Nephron (organoid): ENCODE measurements at regions not wholly inside any gene's neighbourhood (a gene's known extent, or its start where the extent isn't known, plus 50 kb on each side); places are given as distances from the start of the nearest gene placed in this dataset.

Experiments used
- H3K27ac Mint-ChIP-seq, 3 experiments: 2 replicates each; pipeline ENCODE4 v1.8.0; 2020; ENCODE audit warnings: mixed read lengths in 3 of 3, mild to moderate bottlenecking in 2 of 3, moderate library complexity in 1 of 3
- H3K27me3 Mint-ChIP-seq: 2 replicates; pipeline ENCODE4 v1.8.0; 2021; ENCODE audit warnings: low read depth, mild to moderate bottlenecking, moderate library complexity, mixed read lengths
- H3K36me3 Mint-ChIP-seq: 2 replicates; pipeline ENCODE4 v1.8.0; 2020; ENCODE audit warnings: low read depth, mixed read lengths
- H3K4me1 Mint-ChIP-seq: 2 replicates; pipeline ENCODE4 v1.8.0; 2020; ENCODE audit warnings: mixed read lengths
- H3K4me3 Mint-ChIP-seq, 3 experiments: 2 replicates each; pipeline ENCODE4 v1.8.0; 2020; ENCODE audit warnings: mild to moderate bottlenecking in 3 of 3, mixed read lengths in 3 of 3, moderate library complexity in 2 of 3
- H3K9me3 Mint-ChIP-seq: 2 replicates; pipeline ENCODE4 v1.8.0; 2020; ENCODE audit warnings: mixed read lengths
- CTCF ChIP-seq, 3 experiments: fragments of 200-600 bp; sonication (generic); IDR thresholded peaks; one replicate each; pipeline ENCODE4 v1.5.0; 2021; ENCODE audit warnings: antibody characterized with exemption in 3 of 3; ENCODE audit not compliant: unreplicated experiment in 3 of 3

- no peak for TF ChIP-seq CTCF (IDR thresholded peaks at IDR 0.05; ENCODE audit: unreplicated experiment in 3 of 3)
- no peaks in the 10 kb centered on the region for H3K36me3 Mint-ChIP-seq
- no peak overlapping the region for H3K4me3 Mint-ChIP-seq
- H3K27me3 Mint-ChIP-seq, result no peaks in the 10 kb centered on the region
- peak overlapping the region in 2 of 3 experiments; percentile 16 to 67 for H3K27ac Mint-ChIP-seq
- peaks cover 2% of the 10 kb centered on the region for H3K9me3 Mint-ChIP-seq
- peaks cover 59% of the 10 kb centered on the region for H3K4me1 Mint-ChIP-seq
Measured at GRCh38 chr12:75702477-75703093, 191.2 kb upstream of the KRR1 start.

GRCh38 chr12:75701859-75702258 lies 190.4 kb upstream of the KRR1 start:
- Mint-ChIP-seq H3K27me3 (no peaks in the 10 kb centered on the region), H3K4me3 (no peak overlapping the region), H3K36me3 (no peaks in the 10 kb centered on the region), H3K4me1 (peaks cover 54% of the 10 kb centered on the region), H3K9me3 (peaks cover 2% of the 10 kb centered on the region), H3K27ac (peak overlapping the region in 2 of 3 experiments; percentile 16 to 19)
- no peak for TF ChIP-seq CTCF (IDR thresholded peaks at IDR 0.05; ENCODE audit: unreplicated experiment in 3 of 3)

GRCh38 chr12:75699728-75700496 lies 188.5 kb upstream of the KRR1 start:
- Mint-ChIP-seq H3K27me3 (no peaks in the 10 kb centered on the region), H3K27ac (peak overlapping the region; percentile 15 to 64 (median 61))

GRCh38 chr12:75699251-75699650 lies 187.8 kb upstream of the KRR1 start:
- no peaks in the 10 kb centered on the region for H3K27me3 Mint-ChIP-seq
- TF ChIP-seq CTCF (IDR thresholded peaks at IDR 0.05; ENCODE audit: unreplicated experiment in 3 of 3), result no peak
- H3K9me3 Mint-ChIP-seq, result peaks cover 2% of the 10 kb centered on the region
- H3K27ac Mint-ChIP-seq, result peak overlapping the region in 2 of 3 experiments; percentile 15 to 61
- H3K36me3 Mint-ChIP-seq, result no peaks in the 10 kb centered on the region
- no peak overlapping the region for H3K4me3 Mint-ChIP-seq
- H3K4me1 Mint-ChIP-seq, result peaks cover 29% of the 10 kb centered on the region

More at GRCh38 chr12:75699728-75700496, 188.5 kb upstream of the KRR1 start:
- TF ChIP-seq CTCF (IDR thresholded peaks at IDR 0.05; ENCODE audit: unreplicated experiment in 3 of 3), result no peak
- H3K36me3 Mint-ChIP-seq, result no peaks in the 10 kb centered on the region
- H3K4me3 Mint-ChIP-seq, result no peak overlapping the region
- peaks cover 2% of the 10 kb centered on the region for H3K9me3 Mint-ChIP-seq
- peaks cover 35% of the 10 kb centered on the region for H3K4me1 Mint-ChIP-seq

- Mint-ChIP-seq H3K36me3 (no peaks in the 10 kb centered on the region), H3K4me1 (peaks cover 24% of the 10 kb centered on the region), H3K4me3 (no peak overlapping the region), H3K27ac (no peak overlapping the region), H3K9me3 (peaks cover 2% of the 10 kb centered on the region), H3K27me3 (no peaks in the 10 kb centered on the region)
- no peak for TF ChIP-seq CTCF (IDR thresholded peaks at IDR 0.05; ENCODE audit: unreplicated experiment in 3 of 3)
Measured at GRCh38 chr12:75698052-75698451, 186.6 kb upstream of the KRR1 start.
